Right atrium auricular region (tissue), 2 donors: ENCODE measurements at regions not wholly inside any gene's neighbourhood (a gene's known extent, or its start where the extent isn't known, plus 50 kb on each side); places are given as distances from the start of the nearest gene placed in this dataset.

Experiments
- DNase-seq: peaks from one replicate; pipeline ENCODE4 v3.0.0-alpha.2; 2019; ENCODE audit warnings: low spot score
- H3K27ac ChIP-seq, 2 donors: fragments of 200-600 bp; sonication (generic); 1 replicate in 1 of 2; 2 replicates in 1 of 2; pipeline ENCODE4 v1.5.1; 2016 to 2019
- H3K27me3 ChIP-seq, 2 donors: fragments of 200-600 bp; sonication (generic); one replicate each; pipeline versions ENCODE4 v1.5.1 to v1.6.0; 2017 to 2019
- H3K36me3 ChIP-seq: fragments of 200-600 bp; sonication (generic); one replicate; pipeline ENCODE4 v1.5.1; 2016
- H3K4me1 ChIP-seq, 2 donors: fragments of 200-600 bp; sonication (generic); one replicate each; pipeline versions ENCODE4 v1.5.1 to v1.6.0; 2017 to 2019
- H3K4me3 ChIP-seq, 2 donors: fragments of 200-600 bp; sonication (generic); 1 replicate in 1 of 2; 2 replicates in 1 of 2; pipeline ENCODE4 v1.5.1; 2017 to 2019; ENCODE audit warnings: mild to moderate bottlenecking in 1 of 2, moderate library complexity in 1 of 2
- H3K9me3 ChIP-seq, 2 donors: fragments of 200-600 bp; sonication (generic); one replicate each; pipeline ENCODE4 v1.5.1; 2019
- TF ChIP-seq, protein P1 (sequence below), 2 donors: fragments of 200-600 bp; sonication (generic); IDR thresholded peaks; one replicate each; pipeline ENCODE4 v1.5.1; 2019; ENCODE audit warnings: antibody characterized with exemption in 2 of 2

GRCh38 chr12:105955976-105956375 lies 182.8 kb downstream of the NUAK1 start:
- Histone ChIP-seq H3K27ac (no peak overlapping the region), H3K27me3 (no peaks in the 10 kb centered on the region), H3K4me1 (peaks cover 0 to 36% of the 10 kb centered on the region in 2 donors), H3K9me3 (no peaks in the 10 kb centered on the region), H3K36me3 (no peaks in the 10 kb centered on the region), H3K4me3 (no peak overlapping the region)
- DNase-seq: no peak
- TF ChIP-seq, protein P1, sequence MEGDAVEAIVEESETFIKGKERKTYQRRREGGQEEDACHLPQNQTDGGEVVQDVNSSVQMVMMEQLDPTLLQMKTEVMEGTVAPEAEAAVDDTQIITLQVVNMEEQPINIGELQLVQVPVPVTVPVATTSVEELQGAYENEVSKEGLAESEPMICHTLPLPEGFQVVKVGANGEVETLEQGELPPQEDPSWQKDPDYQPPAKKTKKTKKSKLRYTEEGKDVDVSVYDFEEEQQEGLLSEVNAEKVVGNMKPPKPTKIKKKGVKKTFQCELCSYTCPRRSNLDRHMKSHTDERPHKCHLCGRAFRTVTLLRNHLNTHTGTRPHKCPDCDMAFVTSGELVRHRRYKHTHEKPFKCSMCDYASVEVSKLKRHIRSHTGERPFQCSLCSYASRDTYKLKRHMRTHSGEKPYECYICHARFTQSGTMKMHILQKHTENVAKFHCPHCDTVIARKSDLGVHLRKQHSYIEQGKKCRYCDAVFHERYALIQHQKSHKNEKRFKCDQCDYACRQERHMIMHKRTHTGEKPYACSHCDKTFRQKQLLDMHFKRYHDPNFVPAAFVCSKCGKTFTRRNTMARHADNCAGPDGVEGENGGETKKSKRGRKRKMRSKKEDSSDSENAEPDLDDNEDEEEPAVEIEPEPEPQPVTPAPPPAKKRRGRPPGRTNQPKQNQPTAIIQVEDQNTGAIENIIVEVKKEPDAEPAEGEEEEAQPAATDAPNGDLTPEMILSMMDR (IDR thresholded peaks at IDR 0.05): no peak

DNA sequence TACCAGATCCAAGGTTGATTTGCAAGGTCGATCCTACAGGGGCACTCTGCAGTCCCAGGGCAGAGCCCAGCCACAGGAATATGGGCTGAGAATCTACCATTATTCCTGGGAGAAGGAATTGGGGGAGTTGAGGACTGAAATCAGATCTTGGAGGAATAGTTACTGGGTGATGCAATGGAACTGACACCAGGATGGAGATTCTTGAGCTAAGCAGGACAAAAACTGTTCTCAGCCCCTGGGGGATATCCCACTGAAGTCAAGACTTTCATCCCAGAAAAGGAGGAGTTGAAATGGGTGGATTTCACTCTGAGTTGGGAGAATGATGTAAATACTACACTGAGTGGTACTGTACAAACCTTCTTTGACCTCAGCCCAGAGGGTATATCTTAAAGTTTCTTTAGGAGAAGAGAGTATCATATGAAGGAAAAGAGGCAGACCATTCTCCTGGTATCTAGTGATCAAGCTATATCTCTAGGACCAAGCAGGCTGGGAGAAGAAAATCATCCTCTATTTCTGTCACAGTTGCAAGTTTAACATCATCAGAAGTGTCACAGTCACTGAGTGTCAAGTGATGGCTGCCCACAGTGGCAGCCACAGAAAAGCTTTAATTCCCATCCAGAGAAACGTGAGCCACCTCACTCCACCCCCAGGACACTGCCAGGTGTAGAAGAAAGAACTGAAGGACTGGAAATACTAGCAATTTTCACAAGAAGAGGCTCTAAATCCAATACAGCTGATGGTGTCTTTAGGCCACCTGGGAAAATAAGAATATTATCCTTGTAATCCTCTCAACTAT lies 181.9 kb downstream of the NUAK1 start:
- Histone ChIP-seq H3K27me3 (no peaks in the 10 kb centered on the region), H3K27ac (peak overlapping the region in 1 of 2 donors; percentile 17), H3K4me1 (peaks cover 0 to 30% of the 10 kb centered on the region in 2 donors), H3K9me3 (no peaks in the 10 kb centered on the region), H3K36me3 (no peaks in the 10 kb centered on the region), H3K4me3 (no peak overlapping the region)
- TF ChIP-seq, protein P1 (IDR thresholded peaks at IDR 0.05): no peak
- no peak for DNase-seq

DNA sequence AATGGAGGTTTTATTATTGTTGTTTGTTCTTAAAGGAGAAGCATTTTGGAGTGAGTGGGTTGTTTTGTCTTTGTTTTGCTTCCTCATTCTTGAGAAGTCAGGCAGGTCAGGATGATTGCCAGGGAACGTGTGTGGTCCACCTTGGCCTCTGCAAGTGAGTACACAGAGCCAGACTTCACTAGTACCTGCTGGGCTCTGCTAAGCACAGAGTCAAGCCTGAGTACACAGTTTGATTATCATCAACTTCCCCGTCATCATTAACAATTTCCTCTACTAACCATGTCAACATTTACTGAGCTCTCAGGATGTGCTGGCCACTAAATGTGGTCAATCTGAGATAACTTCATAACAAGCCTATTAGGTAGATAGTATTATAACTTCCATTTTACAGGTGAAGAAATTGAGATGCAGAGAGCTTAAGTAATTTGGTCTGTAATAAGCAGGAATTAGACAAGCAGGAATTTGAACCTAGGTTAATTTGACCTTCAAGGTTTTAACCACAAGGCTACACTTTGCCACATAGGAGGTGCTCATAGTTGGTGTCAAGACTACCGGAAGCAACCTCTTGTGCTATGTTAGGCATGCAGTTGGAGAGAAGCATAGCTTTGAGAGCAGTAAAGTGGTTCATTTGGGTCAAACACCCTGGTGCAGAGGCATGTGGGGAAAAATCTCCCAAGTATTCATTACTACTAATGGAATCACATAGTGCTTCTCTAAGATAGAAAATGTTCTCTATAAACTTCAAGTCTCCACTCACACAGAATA lies 178.3 kb downstream of the NUAK1 start:
- Histone ChIP-seq H3K27ac (no peak overlapping the region), H3K36me3 (no peaks in the 10 kb centered on the region), H3K27me3 (no peaks in the 10 kb centered on the region), H3K4me3 (no peak overlapping the region), H3K4me1 (peaks cover 0 to 21% of the 10 kb centered on the region in 2 donors), H3K9me3 (no peaks in the 10 kb centered on the region)
- TF ChIP-seq, protein P1 (IDR thresholded peaks at IDR 0.05): no peak
- no peak for DNase-seq

GRCh38 chr12:105961821-105962671 lies 176.7 kb downstream of the NUAK1 start:
- no peak overlapping the region for H3K27ac ChIP-seq
- peaks cover 0 to 15% of the 10 kb centered on the region in 2 donors for H3K4me1 ChIP-seq
- H3K9me3 ChIP-seq: no peaks in the 10 kb centered on the region
- TF ChIP-seq, protein P1 (IDR thresholded peaks at IDR 0.05): no peak
- no peaks in the 10 kb centered on the region for H3K27me3 ChIP-seq
- DNase-seq: no peak
- H3K4me3 ChIP-seq: no peak overlapping the region
- H3K36me3 ChIP-seq: no peaks in the 10 kb centered on the region

DNA sequence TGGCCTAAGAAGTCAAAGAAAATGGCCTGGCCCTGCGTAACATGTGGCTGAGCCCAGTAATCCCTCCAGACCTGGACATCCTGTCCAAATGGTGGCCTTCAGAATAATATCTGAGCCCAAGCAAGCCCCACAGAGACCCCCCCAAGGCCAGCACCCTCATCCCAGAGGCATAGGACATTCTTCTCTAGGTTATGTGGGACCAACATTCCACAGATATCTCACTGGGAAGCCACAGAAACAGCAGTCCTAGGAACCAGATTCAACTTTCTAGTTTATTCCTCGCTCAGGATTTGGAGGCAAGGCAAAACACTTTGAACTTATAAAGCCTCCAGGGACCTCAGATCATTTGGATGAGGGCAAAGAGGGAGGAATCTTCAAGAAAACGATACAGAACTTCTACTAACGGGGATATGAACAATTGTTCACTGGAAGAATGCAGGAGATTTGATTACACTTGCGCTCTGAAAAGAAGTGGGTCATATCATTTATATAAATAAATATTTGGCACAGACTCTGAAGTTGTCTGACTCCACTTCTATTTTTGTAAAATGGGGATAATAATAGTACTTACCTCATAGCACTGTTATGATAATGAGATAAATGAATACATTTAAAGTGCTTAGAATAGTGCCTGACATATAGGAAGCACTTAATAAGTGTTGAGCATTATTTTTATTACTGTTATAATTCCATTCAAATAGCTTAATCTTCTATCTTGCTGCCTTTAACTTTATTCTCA lies 171.5 kb downstream of the NUAK1 start:
- Histone ChIP-seq H3K4me1 (peaks cover 0 to 16% of the 10 kb centered on the region in 2 donors), H3K27me3 (no peaks in the 10 kb centered on the region), H3K27ac (peak overlapping the region; percentile 76 to 83), H3K9me3 (no peaks in the 10 kb centered on the region), H3K36me3 (no peaks in the 10 kb centered on the region), H3K4me3 (no peak overlapping the region)
- DNase-seq: no peak
- TF ChIP-seq, protein P1 (IDR thresholded peaks at IDR 0.05): no peak
